8988T (cell line): ENCODE measurements at regions not wholly inside any gene's neighbourhood (a gene's known extent, or its start where the extent isn't known, plus 50 kb on each side); places are given as distances from the start of the nearest gene placed in this dataset.
"Not testable (repeated sequence)": the region's sequence is repeated elsewhere in the genome, so short reads cannot be mapped to it uniquely, and the experiment has no call there.

Source experiments
- DNase-seq: peaks from one replicate; pipeline ENCODE4 v3.0.0; 2011

- DNase-seq, result no peak
Observed at GRCh38 chr9:749716-750115, 91.8 kb upstream of the DMRT1 start.

GRCh38 chr9:750249-750967 is 91.1 kb upstream of the DMRT1 start:
- DNase-seq, result no peak

GRCh38 chr9:751137-752051 is 90.1 kb upstream of the DMRT1 start:
- DNase-seq, result no peak

DNA sequence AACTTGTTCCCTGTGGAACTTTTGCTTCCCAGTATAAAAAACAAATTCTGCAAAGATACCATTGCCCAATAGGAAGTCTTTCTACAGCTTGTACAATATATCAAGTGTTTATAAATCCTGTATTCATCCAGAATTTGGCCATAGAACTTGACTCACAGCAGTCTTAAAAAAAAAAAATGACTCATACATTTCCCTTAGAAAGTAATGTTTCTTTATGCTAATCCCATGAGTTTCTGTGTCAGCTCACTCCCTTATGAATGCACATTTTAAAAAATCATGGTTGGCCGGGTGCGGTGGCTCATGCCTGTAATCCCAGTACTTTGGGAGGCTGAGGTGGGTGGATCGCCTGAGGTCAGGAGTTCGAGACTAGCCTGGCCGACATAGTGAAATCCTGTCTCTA is 89.3 kb upstream of the DMRT1 start:
- DNase-seq, result no peak

GRCh38 chr9:752681-753200 is 88.8 kb upstream of the DMRT1 start:
- DNase-seq, result no peak

DNA sequence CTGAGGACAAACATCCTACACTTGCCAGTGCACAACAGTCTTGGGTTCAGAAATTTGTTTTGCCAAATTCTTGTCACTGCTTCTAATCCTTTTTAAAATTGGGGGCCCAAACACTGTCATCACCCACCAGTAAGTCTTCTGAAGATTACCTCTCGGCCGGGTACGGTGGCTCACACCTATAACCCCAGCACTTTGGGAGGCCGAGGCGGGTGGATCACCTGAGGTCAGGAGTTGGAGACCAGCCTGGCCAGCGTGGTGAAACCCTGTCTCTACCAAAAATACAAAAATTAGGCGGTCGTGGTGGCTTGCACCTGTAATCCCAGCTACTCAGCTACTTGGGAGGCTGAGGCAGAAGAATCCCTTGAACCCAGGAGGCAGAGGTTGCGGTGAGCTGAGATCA is 87.8 kb upstream of the DMRT1 start:
- not testable (repeated sequence) for DNase-seq

GRCh38 chr9:754150-754931 is 87.2 kb upstream of the DMRT1 start:
- no peak for DNase-seq

DNA sequence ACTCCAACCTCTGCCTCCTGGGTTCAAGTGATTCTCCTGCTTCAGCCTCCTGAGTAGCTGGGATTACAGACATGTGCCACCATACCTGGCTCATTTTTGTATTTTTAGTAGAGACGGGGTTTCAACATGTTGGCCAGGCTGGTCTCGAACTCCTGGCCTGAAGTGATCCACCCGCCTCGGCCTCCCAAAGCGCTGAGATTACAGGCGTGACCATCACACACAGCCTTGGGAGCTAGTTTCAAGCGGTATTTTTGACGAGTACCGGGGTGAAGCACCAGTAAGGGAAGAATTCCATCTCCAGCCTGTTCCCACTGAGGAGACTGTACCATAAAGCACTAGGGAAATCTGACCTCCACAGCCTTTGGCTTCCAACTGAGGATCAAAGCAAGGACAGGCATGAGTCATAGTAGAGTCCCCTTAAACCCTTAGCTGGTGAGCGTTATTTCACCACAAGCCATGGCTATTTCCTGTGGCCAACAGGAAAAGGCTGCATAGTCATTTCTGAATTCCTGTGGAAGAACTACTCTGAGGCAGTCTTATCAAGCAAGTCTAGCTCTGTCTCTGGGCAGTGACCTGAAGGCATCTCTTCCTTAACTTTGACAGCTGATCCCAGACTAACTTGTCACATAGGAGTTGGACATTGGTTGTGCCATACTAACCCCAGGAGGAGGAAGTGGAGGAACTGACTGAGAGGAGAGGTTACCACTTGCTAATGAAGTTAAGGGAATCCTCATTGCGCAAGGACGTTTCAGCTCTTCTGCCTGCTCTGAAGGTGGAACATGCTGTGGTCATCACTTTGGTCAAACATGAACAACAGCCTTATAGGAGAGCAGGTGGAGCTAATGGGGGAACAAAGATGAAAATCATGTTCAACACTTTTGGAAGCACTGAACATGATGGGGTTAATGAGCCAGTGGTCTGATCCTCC is 85.8 kb upstream of the DMRT1 start:
- DNase-seq, result peak; percentile 33

- peak; percentile 28 for DNase-seq
Observed at GRCh38 chr9:757246-757881, 84.1 kb upstream of the DMRT1 start.

DNA sequence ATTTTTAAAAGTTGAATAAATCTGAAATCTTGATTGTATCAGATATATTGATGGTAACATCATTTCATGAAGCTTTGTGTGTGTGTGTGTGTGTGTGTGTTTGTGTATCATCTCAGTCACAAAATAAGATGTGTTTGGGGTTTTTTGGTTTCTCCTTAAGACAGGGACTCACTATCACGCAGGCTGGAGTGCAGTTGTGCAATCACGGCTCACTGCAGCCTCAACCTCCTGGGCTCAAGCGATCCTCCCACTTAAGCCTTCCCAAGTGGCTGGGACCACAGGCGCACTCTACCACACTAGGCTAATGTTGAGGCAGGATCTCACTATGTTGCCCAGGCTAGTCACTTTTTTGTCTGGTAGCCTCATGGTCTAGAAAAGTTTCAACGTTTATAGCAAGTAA is 83.4 kb upstream of the DMRT1 start:
- DNase-seq, result no peak

- DNase-seq, result no peak
Observed at GRCh38 chr9:759541-759940, 82.0 kb upstream of the DMRT1 start.

DNA sequence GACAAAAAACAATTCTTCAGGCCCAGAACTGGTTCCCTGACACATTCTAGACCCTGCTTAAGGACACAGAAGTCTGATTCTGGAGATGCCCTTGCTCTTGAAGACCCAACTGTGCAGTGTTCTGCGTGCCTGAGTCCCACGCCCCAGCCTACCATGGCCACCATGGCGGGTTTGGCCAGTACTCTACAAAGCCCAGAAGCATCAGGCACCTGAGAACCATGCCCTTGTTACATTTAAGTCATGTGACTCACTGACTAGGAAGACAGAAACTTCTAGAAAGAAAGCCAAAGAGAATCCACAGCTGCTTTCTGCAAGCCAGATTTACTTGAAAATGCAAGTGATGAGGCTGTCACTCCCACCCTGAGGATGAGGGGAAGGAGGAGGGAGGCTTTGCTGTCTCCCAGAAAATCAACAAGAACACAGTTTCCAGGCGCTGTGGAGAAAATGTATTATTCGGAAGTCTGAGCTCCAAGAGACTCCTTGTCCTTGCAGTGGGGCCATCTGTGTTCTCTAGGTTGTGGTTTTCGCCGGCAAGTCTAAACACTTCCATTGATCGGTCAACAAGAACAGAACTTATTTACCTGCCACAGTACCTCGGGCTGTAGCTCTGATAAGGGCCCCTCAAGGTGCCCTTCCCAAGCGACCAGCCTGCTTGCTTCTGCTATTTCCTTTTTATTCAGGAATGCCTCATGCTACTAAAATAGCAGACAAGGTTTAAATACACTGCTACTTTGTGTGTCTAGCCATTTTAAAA is 81.3 kb upstream of the DMRT1 start:
- no peak for DNase-seq

GRCh38 chr9:761176-761792 is 80.2 kb upstream of the DMRT1 start:
- DNase-seq, result no peak

DNA sequence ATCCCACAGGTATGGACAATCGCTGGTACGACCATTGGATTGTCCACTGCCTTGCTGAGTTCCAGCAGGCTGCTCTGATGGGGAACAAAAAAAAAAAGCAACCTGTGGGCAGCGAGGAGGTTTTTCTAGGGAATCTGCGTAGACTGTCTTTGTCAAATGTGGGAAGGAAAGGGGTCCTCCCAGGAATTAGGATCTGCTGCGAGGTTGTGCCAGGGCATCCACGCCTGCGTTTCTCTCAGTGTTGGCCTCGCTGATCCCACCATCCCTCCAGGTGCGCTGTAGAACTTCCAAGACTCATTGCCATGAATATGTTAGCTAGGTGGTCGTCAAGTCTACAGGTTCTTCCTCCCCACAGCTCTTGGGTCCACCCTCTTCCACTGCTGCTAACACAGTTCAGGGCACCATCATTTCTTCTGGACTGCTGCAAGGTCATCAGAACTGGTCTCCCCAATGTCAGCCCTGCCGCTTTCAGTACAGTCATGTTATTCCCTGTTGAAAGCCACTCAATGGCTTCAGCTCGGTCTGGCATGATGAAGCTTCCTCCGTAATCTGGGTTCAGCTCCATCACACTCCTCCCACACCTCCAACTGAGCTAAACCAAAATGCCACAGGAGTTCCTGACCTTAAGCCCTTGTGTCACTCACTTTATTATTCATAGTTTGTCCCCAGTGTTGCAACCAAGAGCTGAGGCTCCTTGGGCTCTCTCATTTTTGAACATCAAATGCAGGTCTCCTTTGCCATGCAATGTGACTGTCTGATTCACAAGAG is 79.5 kb upstream of the DMRT1 start:
- no peak for DNase-seq

DNA sequence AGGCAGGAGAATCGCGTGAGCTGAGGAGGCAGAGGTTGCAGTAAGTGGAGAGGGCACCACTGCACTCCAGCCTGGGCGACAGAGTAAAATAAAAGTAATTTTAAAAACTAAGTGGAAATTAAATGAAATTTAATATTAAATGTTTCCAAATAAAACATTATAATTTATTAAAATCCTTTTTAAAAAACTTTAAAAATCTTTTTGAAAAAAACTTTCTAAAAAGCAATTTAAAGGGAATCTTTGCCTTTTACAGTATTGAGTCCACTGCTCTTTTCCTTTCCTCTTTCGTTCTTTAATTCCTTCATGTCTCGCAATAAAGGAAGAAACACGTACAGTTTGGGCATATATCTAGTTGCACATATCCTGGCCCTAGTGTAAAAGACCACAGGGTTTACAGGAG is 77.8 kb upstream of the DMRT1 start:
- no peak for DNase-seq

GRCh38 chr9:764105-764524 is 77.4 kb upstream of the DMRT1 start:
- peak; percentile 50 for DNase-seq

GRCh38 chr9:764986-765385 is 76.5 kb upstream of the DMRT1 start:
- no peak for DNase-seq

DNA sequence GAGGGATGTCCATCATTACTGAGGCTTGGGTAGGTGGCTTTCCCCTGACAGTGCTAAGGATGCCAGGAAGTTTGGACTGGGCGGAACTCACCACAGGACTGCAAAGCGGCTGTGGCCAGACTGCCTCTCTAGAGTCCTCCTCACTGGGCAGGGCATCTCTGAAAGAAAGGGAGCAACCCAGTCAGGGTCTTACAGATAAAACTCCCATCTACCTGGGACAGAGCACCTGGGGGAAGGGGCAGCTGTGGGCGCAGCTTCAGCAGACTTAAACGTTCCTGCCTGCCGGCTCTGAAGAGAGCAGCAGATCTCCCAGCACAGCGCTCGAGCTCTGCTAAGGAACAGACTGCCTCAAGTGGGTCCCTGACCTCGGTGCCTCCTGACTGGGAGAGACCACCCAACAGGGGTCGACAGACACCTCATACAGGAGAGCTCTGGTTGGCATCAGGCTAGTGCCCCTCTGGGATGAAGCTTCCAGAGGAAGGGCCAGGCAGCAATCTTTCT is 74.4 kb upstream of the DMRT1 start:
- not testable (repeated sequence) for DNase-seq

- no peak for DNase-seq
Observed at GRCh38 chr9:776086-776485, 65.4 kb upstream of the DMRT1 start.
